GM12872 (cell line): ENCODE measurements at regions not wholly inside any gene's neighbourhood (a gene's known extent, or its start where the extent isn't known, plus 50 kb on each side); places are given as distances from the start of the nearest gene placed in this dataset.

Source experiments
- CTCF ChIP-seq: IDR thresholded peaks from 3 replicates; pipeline ENCODE4 v1.5.1; 2011; ENCODE audit warnings: low read depth, mild to moderate bottlenecking, low read length, moderate library complexity; ENCODE audit not compliant: insufficient read depth

GRCh38 chr12:38402811-38403210 is 86.2 kb downstream of the ALG10B start:
- no peak for TF ChIP-seq CTCF

- no peak for TF ChIP-seq CTCF
Measured at GRCh38 chr12:38409511-38409910, 92.9 kb downstream of the ALG10B start.

- no peak for TF ChIP-seq CTCF
Measured at GRCh38 chr12:38411426-38411825, 94.9 kb downstream of the ALG10B start.

- no peak for TF ChIP-seq CTCF
Measured at GRCh38 chr12:38411946-38412345, 95.4 kb downstream of the ALG10B start.

GRCh38 chr12:38417101-38417500 is 100.5 kb downstream of the ALG10B start:
- no peak for TF ChIP-seq CTCF

- TF ChIP-seq CTCF: no peak
Measured at GRCh38 chr12:38424436-38424835, 107.9 kb downstream of the ALG10B start.

GRCh38 chr12:38427442-38427841 is 110.9 kb downstream of the ALG10B start:
- TF ChIP-seq CTCF: no peak

- no peak for TF ChIP-seq CTCF
Measured at GRCh38 chr12:38431921-38432320, 115.3 kb downstream of the ALG10B start.
